ENCODE measurements at regions not wholly inside any gene's neighbourhood (a gene's known extent, or its start where the extent isn't known, plus 50 kb on each side); places are given as distances from the start of the nearest gene placed in this dataset.

GRCh38 chr11:81655351-81655750 is 1078.3 kb downstream of the FAM181B start:
- TF ChIP-seq CTCF (IDR thresholded peaks at IDR 0.05; ENCODE audit: low read depth, low read length, missing input control) (no peak), GABPA (IDR thresholded peaks at IDR 0.05 in 1 of 2, conservative IDR thresholded peaks at IDR 0.05 in 1 of 2) (no peak), YY1 (IDR thresholded peaks at IDR 0.05) (no peak), FOXA1 (IDR thresholded peaks at IDR 0.05) (no peak), MAX (IDR thresholded peaks at IDR 0.05) (no peak), REST (IDR thresholded peaks at IDR 0.05) (no peak)

Data from liver (tissue), 3 donors.